ENCODE measurements at regions not wholly inside any gene's neighbourhood (a gene's known extent, or its start where the extent isn't known, plus 50 kb on each side); places are given as distances from the start of the nearest gene placed in this dataset.
"Not testable (repeated sequence)": the region's sequence is repeated elsewhere in the genome, so short reads cannot be mapped to it uniquely, and the experiment has no call there.

GRCh38 chr11:3493152-3493551 lies 114.2 kb upstream of the ZNF195 start:
- not testable (repeated sequence) for TF ChIP-seq SP2 (tag by site-specific recombination; IDR thresholded peaks at IDR 0.05); YY1 (tag by site-specific recombination; IDR thresholded peaks at IDR 0.05); ZNF24 (tag by site-specific recombination; IDR thresholded peaks at IDR 0.05); ZNF10 (tag by site-specific recombination; IDR thresholded peaks at IDR 0.05); ZNF416 (tag by site-specific recombination; IDR thresholded peaks at IDR 0.05); ZNF433 (tag by site-specific recombination; IDR thresholded peaks at IDR 0.05; ENCODE audit: low read depth); KLF9 (tag by site-specific recombination; IDR thresholded peaks at IDR 0.05; ENCODE audit: low read depth)
- TF ChIP-seq, protein P1, sequence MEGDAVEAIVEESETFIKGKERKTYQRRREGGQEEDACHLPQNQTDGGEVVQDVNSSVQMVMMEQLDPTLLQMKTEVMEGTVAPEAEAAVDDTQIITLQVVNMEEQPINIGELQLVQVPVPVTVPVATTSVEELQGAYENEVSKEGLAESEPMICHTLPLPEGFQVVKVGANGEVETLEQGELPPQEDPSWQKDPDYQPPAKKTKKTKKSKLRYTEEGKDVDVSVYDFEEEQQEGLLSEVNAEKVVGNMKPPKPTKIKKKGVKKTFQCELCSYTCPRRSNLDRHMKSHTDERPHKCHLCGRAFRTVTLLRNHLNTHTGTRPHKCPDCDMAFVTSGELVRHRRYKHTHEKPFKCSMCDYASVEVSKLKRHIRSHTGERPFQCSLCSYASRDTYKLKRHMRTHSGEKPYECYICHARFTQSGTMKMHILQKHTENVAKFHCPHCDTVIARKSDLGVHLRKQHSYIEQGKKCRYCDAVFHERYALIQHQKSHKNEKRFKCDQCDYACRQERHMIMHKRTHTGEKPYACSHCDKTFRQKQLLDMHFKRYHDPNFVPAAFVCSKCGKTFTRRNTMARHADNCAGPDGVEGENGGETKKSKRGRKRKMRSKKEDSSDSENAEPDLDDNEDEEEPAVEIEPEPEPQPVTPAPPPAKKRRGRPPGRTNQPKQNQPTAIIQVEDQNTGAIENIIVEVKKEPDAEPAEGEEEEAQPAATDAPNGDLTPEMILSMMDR (tag by site-specific recombination; IDR thresholded peaks at IDR 0.05), result not testable (repeated sequence)
- TF ChIP-seq, protein P2, sequence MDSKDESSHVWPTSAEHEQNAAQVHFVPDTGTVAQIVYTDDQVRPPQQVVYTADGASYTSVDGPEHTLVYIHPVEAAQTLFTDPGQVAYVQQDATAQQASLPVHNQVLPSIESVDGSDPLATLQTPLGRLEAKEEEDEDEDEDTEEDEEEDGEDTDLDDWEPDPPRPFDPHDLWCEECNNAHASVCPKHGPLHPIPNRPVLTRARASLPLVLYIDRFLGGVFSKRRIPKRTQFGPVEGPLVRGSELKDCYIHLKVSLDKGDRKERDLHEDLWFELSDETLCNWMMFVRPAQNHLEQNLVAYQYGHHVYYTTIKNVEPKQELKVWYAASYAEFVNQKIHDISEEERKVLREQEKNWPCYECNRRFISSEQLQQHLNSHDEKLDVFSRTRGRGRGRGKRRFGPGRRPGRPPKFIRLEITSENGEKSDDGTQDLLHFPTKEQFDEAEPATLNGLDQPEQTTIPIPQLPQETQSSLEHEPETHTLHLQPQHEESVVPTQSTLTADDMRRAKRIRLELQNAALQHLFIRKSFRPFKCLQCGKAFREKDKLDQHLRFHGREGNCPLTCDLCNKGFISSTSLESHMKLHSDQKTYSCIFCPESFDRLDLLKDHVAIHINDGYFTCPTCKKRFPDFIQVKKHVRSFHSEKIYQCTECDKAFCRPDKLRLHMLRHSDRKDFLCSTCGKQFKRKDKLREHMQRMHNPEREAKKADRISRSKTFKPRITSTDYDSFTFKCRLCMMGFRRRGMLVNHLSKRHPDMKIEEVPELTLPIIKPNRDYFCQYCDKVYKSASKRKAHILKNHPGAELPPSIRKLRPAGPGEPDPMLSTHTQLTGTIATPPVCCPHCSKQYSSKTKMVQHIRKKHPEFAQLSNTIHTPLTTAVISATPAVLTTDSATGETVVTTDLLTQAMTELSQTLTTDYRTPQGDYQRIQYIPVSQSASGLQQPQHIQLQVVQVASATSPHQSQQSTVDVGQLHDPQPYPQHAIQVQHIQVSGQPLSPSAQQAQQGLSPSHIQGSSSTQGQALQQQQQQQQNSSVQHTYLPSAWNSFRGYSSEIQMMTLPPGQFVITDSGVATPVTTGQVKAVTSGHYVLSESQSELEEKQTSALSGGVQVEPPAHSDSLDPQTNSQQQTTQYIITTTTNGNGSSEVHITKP (tag by site-specific recombination; IDR thresholded peaks at IDR 0.05), result not testable (repeated sequence)
- TF ChIP-seq, protein P3, sequence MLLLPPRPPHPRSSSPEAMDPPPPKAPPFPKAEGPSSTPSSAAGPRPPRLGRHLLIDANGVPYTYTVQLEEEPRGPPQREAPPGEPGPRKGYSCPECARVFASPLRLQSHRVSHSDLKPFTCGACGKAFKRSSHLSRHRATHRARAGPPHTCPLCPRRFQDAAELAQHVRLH (tag by site-specific recombination; IDR thresholded peaks at IDR 0.05), result not testable (repeated sequence)
- TF ChIP-seq, protein P4, sequence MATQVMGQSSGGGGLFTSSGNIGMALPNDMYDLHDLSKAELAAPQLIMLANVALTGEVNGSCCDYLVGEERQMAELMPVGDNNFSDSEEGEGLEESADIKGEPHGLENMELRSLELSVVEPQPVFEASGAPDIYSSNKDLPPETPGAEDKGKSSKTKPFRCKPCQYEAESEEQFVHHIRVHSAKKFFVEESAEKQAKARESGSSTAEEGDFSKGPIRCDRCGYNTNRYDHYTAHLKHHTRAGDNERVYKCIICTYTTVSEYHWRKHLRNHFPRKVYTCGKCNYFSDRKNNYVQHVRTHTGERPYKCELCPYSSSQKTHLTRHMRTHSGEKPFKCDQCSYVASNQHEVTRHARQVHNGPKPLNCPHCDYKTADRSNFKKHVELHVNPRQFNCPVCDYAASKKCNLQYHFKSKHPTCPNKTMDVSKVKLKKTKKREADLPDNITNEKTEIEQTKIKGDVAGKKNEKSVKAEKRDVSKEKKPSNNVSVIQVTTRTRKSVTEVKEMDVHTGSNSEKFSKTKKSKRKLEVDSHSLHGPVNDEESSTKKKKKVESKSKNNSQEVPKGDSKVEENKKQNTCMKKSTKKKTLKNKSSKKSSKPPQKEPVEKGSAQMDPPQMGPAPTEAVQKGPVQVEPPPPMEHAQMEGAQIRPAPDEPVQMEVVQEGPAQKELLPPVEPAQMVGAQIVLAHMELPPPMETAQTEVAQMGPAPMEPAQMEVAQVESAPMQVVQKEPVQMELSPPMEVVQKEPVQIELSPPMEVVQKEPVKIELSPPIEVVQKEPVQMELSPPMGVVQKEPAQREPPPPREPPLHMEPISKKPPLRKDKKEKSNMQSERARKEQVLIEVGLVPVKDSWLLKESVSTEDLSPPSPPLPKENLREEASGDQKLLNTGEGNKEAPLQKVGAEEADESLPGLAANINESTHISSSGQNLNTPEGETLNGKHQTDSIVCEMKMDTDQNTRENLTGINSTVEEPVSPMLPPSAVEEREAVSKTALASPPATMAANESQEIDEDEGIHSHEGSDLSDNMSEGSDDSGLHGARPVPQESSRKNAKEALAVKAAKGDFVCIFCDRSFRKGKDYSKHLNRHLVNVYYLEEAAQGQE (tag by site-specific recombination; IDR thresholded peaks at IDR 0.05), result not testable (repeated sequence)
- TF ChIP-seq, protein P5, sequence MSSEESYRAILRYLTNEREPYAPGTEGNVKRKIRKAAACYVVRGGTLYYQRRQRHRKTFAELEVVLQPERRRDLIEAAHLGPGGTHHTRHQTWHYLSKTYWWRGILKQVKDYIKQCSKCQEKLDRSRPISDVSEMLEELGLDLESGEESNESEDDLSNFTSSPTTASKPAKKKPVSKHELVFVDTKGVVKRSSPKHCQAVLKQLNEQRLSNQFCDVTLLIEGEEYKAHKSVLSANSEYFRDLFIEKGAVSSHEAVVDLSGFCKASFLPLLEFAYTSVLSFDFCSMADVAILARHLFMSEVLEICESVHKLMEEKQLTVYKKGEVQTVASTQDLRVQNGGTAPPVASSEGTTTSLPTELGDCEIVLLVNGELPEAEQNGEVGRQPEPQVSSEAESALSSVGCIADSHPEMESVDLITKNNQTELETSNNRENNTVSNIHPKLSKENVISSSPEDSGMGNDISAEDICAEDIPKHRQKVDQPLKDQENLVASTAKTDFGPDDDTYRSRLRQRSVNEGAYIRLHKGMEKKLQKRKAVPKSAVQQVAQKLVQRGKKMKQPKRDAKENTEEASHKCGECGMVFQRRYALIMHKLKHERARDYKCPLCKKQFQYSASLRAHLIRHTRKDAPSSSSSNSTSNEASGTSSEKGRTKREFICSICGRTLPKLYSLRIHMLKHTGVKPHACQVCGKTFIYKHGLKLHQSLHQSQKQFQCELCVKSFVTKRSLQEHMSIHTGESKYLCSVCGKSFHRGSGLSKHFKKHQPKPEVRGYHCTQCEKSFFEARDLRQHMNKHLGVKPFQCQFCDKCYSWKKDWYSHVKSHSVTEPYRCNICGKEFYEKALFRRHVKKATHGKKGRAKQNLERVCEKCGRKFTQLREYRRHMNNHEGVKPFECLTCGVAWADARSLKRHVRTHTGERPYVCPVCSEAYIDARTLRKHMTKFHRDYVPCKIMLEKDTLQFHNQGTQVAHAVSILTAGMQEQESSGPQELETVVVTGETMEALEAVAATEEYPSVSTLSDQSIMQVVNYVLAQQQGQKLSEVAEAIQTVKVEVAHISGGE (tag by site-specific recombination; conservative IDR thresholded peaks at IDR 0.05; ENCODE audit: low read depth), result not testable (repeated sequence)
